GM21825 (cell line): ENCODE measurements at regions not wholly inside any gene's neighbourhood (a gene's known extent, or its start where the extent isn't known, plus 50 kb on each side); places are given as distances from the start of the nearest gene placed in this dataset.

Experiments
- ATAC-seq: cut with Tn5 transposase; IDR thresholded peaks from one replicate; pipeline ENCODE4 v1.9.1; 2021; ENCODE audit warnings: mild to moderate bottlenecking, moderate library complexity; ENCODE audit not compliant: unreplicated experiment

DNA sequence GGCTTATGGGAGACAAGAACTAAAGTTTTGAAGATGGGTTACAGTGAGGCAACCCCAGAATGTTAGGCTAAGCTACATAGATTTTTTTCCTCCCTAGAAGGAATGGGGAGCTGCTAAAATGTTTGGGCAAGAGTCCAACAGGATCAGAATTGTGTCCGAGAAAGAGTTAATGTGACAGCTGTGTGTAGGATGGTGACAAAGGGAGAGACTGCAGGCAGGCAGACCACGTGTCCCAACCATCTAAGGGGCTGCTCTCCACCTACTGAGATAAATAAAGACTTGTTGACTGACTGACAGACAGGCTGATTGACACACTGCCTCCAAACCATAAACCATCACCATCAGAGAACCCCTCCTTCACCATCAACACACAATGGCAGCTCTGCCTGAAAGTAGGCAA, 133.7 kb upstream of the CTTNBP2NL start:
- ATAC-seq: no peak

DNA sequence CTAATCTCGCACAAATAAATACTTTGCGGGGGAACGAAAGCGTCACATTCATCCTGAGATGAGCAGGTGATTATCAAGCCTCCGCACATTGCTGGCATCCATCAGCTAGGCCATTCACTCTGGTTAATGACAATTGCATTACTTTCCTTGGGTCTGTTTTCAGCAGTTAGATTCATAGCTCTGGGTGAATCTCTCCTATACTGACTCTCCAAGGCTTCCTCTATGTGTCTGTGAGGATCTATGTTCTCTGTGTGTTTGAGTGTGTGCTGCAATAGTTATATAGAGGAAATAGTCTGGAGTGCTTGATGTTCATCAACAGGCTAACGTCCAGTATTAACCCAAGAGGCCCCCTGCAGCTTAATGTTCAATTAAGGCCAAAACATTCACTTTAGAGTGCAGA, 133.0 kb upstream of the CTTNBP2NL start:
- no peak for ATAC-seq

DNA sequence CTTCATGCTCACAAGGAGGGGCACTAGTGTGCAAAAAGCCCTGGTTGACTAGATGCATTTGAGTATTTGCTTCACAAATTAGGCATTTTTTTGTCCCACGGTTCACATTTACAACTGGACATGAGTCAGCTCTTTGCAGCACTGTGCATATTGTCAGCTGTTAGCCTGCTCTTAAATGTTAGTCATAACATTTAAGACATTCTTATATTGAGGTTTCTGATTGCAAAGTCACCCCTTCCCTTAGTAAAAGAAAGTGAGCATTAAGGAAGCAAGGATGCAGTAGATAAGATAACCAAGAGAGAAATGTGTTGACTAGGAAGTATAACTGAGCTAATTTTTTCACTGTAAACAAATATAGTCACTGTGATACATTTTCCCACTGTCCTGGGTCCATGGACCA, 132.6 kb upstream of the CTTNBP2NL start:
- ATAC-seq: no peak

DNA sequence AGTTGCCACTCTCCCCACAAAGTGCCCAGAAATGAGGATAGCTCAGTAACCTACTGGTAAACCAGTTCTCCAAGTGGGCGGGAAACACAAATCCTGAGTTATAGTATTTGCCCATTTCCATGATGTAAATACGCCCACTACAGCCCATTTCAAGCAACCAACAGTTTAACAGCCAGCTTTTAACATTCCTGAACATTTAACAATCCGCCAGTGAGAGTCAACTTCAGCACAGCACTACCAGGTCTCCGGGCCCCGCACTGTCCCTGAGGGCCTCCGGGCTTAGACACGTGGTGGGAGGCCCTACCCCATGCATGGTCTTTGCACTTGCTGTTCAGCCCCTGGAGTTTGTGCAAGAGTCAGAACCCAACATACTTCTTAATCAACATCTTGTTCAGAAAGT, 132.0 kb upstream of the CTTNBP2NL start:
- no peak for ATAC-seq

DNA sequence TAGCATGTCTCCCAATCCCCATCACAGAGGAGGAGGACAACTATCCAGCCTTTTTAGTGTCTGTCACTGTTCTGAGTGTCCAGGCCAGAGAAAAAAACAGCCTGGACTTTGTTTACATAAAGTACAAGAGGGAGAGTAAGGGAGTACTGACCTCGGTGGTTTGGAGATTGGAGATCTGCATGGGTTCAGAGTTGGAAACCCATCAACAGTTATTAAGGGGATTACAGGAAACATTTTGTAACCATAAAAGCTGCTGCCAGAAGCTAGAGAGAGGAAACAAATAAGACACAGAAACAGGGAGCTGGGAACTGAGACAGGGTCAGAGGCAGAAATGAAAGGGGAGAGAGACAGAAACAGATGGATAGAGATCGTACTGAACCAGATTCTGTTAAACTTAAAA, 131.5 kb upstream of the CTTNBP2NL start:
- no peak for ATAC-seq

DNA sequence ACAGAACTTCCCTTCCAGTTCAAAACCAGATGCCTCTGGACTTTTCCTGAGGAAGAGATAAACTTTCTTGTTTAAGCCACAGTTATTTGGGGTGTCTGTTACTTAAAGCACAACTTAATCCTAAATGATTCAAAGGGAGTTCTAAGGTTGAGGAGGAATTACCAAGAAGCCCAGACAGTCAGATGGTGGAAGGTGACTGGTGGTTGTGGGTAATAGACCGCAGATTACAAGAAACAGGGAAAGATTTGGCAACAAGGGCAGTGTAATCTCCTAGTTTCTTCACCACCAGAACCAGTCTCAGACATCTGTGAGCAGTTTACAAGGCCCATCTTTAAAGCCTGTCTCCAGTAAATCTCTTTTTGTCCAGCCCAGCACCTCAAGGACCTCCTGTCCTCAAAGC, 130.1 kb upstream of the CTTNBP2NL start:
- no peak for ATAC-seq

DNA sequence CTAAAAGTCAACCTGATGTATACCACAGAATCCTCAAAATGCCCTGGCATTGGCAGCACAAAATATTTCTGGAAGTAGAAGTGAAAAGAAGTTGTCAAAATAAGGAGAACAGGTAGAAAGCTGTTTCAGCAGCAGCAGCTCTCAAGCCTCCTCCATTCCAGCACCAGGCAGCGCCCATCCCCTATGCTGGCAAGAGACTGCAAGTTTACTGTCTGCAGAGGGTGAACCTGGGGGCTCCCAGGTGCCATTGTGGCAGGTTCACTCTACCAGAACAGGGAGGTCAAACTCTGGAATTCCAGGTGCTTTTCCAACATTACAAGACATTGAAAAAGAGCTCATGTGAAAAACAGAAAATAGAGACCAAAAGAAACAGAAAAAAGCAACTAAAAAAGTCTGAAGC, 128.8 kb upstream of the CTTNBP2NL start:
- no peak for ATAC-seq

DNA sequence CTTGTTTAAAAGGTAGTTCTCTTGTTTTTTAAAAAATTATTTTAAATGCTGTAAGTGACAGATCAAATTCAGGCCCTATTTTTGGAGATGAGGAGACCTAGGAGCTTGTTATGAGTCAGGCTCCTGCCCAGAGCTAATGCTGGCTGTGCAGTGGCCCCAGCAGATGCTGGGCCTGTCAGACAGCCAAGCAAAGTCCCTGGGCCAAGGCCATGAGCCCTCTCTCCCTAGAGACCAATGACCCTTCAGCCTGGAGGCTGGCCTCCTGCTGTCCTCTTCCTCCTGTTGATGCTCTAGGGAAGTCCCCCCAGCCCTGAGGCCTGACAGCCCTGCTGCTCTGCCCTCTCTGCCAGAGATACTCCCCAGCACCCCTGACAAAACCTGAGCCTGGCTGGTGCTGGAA, 128.1 kb upstream of the CTTNBP2NL start:
- ATAC-seq: no peak

DNA sequence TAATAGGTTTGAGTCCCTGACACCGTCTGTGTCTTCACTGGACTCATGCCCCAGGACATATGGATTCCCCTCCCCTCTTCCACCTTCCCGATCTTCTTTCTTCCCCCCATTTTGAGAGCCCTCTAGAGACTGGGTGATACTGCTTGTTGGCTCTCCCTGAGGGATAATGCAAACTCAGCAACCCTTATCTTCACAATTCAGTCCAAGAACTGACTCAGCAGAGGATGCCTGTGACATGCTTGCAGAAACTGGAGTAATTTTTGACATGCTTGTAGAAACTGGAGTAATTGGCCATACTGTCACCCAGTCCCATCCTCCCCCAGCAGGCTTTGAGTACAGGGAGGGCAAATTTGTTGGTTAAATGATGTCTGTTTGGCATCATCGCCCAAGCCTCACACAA, 127.6 kb upstream of the CTTNBP2NL start:
- no peak for ATAC-seq

DNA sequence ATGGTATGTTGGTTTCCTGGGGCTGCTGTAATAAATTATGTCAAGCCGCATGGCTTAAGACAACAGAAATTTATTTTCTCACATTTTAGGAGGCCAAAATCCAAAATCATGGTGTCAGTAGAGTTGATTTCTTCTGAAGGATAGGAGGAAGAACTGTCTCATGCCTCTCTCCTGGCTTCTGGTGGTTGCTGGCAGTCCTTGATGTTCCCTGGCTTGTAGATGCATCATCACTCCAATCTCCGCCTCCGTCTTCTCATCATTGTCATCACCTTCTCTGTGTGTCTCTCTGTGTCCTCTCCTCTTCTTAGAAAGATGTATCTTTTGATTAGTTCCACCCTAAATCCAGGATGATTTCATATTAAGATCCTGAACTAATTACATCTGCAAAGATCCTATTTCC, 124.7 kb upstream of the CTTNBP2NL start:
- no peak for ATAC-seq

DNA sequence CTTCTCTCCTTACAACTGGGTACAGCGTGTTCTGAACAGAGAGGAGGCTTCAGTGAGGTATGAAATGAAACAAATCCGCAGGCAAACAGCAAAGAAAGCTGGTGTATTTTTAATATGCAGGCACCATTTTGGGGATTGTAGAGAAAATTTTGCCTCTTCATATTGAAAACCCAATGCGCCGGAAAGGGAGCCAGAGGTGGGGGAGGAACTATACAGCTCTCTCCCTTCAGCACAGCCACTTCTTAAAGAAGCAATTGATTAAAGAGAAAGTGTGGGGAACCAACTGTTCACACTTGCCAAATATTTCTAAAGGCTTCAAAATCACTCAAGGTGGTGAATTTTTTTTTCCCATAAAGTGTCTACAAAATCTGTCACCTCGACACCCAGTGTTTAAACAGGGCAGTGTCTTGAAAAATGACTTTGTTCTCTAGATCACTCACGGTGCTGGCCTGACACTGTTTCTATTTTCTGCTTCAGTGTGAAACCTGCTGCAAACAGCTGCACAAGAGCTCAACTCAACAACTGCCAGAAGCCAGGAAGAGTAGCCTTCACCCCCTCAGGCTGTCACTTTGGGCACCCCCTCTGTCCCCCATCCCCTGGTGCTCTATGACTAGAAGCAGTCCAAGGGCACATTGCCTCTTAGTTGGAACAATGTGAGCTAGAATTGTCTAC, 123.8 kb upstream of the CTTNBP2NL start:
- no peak for ATAC-seq

DNA sequence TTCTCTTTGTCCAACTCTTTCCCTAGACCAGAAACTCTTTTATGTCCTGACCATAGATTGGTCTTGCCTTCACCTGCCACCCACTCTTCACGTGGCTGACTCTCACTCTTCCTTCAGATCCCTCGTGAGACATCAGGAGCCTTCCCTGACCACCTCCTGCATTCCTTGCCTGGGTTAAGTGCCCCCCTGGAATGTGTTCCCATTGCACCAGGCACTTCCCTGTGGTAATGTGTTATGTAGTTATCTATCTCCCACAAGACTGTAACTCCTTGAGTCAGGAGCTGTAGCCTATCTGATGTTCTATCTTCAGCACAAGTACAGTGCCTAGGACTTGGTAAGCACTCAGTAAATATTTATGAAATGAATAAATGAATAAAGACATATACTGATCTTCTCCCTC, 111.2 kb upstream of the CTTNBP2NL start:
- no peak for ATAC-seq

DNA sequence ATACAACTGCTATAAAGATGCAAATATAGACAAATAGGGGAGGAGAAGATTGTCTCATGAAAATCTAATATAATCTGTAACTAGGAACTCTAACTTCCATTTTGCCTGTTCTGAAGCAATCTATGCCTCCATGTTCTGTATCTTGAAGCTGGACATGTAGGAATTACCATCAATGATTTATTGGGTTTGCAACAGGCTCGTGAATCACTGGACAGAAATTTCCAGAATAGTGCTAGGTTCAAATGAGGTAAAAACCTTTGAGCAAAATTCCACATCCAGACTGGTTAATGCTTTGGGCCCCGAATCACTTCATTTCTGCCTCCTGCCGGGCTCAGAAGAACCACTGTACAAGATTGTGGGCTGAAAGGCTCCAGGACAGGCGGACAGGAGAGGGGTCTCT, 110.7 kb upstream of the CTTNBP2NL start:
- ATAC-seq: no peak

DNA sequence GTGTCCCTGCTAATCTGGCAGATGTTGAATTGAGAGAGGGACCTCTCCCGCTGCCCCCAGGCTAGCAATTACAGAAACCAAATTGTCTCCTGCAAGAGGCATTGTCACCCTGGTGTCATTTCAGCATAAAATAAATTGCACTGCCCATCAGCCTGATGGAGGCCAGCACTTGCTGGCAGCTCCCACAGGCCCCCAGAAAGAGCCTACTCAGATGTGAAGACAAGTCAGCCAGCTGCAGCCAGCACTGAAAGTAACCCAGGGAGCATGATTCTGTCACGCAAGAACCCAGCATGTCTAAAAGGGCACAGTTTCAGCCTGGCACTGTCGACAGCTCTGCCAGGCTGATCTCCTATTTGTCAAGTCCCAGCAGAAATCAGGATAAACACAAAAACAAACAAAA, 110.3 kb upstream of the CTTNBP2NL start:
- ATAC-seq: no peak

DNA sequence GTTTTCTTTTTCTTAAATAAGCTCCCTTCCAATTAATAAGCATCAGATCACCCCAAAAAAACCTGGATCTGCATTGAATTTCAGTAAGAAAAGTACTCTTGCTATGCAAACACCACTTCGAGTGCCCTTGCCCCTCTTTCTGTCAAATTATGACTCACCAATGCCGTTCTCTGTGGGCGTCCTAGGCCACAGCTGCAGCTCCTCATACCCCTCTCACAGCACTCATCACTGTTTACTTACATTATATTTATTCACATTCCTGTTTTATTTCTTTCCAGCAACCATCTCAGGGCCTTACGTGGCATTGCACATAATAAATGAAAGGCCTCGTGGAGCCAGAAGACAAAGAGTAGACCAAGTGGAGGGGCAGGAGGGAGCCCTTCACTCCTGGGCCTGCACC, 99.1 kb upstream of the CTTNBP2NL start:
- no peak for ATAC-seq

DNA sequence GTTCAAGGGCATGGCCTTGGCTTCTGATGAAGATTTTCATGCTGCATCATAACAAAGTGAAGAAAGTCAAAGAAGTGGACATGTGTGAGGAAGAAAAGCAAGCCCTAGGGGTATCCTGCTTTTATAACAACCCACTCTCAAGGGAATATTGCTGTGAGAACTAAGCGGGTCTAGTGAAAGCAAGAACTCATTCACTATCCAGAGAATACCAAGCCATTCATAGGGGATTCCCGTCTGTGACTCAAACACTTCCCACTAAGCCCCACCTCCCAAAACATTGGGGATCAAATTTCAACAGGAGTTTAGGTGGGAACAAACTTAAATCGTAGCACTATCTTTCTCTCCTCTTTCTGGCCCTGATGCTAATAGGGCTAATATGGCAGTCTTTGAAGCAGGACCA, 98.5 kb upstream of the CTTNBP2NL start:
- ATAC-seq: no peak

DNA sequence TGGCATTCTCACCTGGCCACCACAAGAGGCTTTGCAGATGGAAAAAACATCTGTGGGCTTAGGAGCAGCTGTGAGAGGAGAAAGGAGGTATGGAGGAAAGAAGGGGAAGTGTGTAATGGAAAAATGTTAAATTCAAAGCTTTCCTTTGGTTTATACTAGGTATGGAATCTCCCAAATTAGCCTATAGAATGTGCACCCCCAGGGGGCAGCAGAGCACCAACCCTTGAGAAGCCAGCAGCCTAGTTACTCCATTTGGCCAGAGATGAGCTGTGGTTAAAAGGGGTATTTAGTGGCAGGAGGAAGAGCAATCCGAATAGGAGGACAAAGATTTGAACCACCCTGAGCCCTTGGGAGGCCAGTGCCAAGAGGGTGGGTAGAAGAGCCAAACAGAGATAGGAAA, 97.5 kb upstream of the CTTNBP2NL start:
- ATAC-seq: no peak

DNA sequence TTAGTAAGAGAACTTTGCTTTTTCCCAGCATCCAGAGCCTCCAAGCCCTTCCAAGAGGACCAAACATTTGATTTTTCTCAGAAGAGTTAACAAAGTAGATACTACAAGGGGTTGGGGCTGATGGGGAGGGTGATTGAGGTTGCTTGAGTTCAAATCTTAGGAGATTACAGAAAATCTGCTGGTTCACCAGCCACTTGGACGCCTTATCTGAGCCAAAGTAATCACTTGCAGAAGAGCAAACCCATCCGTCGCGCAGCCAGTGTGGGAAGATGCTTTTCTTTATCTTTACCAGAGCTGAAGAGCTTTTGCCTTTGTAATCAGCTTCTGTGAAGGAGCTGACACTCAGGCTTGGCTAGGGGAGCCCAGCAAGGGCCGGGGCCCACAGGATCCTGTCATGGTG, 91.9 kb upstream of the CTTNBP2NL start:
- no peak for ATAC-seq

DNA sequence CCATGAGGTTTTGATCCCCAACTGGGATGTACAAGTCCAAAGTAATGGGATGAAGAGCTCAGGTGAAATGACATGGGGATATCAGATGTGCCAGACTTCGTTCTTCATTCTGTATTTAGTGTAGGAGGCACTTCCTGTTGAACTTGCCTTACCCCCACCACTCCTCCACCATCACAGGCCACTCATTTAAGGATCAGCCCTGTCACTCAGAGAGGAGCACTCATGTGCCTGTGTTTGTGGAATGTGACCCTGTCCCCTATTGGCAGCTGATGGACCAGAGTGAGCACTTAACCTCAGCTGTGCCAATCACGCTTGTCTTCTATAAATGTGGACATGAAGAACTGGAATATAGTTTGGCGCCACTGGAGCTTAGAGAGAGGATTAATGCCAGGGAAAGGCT, 91.4 kb upstream of the CTTNBP2NL start:
- ATAC-seq: no peak

DNA sequence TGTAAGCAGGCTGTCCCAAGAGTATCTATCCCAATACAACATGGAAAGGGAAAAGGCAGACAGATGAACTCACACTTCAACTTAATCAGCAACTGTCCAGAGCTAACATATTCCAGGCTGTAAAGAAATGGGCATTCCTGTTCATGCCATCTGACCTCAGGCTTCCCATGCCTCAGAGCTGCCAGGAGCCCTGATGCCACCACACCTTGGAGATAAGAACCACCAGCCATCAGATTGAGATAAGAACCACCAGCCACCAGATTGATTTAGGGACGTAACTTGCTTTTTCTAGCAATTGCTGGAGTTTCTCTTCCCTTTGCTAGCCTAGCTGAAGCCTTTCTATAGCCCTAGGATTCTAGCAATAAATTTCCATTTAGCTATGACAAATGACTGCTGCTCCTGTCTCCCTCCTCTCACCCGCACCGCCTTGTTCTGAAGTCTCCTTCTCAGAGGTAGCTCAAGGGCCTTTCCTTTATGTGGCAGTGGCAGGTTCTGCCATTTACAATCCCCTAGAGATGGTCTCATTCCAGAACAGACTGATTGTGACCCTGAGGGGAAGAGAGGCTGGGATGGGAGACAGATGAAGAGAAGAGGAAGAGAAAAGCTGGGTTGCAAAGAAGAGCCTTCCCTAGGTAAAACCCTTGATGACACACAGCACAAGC, 88.0 kb upstream of the CTTNBP2NL start:
- no peak for ATAC-seq

DNA sequence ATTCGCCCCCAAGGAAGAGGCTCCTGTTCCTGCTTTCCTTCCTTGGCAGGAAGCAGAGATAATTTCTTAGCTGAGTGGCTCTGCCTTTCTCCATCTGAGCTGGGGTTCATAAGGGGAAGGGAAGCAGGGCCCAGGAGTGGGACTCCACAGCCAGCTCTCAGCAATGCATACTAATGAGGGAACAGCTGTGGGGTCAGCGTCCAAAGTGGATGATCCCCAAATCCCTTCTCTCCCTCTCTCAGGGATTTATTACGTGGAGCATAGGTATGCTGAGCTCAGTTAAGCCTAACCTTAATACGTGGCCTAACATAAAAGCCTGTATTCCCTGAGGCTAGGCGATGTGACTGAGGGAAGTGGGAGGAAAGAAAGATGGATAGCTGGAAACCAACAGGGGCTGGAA, 87.3 kb upstream of the CTTNBP2NL start:
- ATAC-seq: no peak

DNA sequence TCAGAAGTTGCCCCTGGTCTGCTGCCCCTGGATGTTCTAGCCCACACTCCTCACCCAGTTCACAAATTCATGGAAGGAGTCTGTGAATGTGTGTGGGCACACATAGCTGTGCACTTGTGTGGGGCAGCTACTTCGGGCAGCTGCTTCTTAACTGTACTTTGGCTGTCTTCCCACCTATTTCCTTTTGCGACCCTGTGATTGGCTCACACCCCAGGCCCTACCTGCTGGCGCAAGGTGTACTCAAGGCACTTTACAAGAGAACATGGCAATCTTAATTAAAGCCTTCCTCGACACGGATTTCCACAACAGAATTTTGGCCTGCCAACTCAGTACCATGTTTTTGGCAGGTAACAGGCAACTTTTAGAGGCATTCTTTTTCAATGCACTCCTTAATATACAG, 86.5 kb upstream of the CTTNBP2NL start:
- ATAC-seq: no peak

DNA sequence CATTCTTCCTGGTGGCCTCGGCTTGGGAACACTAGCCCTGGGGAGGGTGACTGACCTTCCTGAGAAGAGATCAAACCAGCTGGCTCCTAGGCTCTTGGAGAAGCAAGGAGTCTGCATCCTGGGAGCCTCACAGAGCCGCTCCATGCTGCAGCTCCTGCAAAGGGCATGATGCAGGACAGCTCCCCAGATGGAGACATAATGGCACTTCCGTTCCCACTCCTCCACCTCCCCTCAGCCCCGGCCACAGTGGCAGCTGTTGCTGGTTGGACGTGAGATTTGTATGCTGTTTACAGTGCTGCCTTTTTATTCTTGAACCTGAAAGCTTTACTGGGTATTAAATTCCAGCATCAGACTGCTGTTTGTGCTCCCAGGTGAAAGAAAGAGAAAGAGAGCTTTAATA, 83.7 kb upstream of the CTTNBP2NL start:
- no peak for ATAC-seq
